Lower lobe of right lung (tissue), 2 donors: ENCODE measurements at regions not wholly inside any gene's neighbourhood (a gene's known extent, or its start where the extent isn't known, plus 50 kb on each side); places are given as distances from the start of the nearest gene placed in this dataset.
"Not testable (repeated sequence)": the region's sequence is repeated elsewhere in the genome, so short reads cannot be mapped to it uniquely, and the experiment has no call there.

Source experiments
- ATAC-seq, 2 donors: fragments of 200-7000 bp; cut with Tn5 transposase; one replicate each; pipeline ENCODE4 v1.9.1; 2020 to 2022; ENCODE audit warnings: mild to moderate bottlenecking in 2 of 2, moderate library complexity in 2 of 2
- DNase-seq: peaks from one replicate; pipeline ENCODE4 v3.0.0-alpha.2; 2020
- H3K27ac ChIP-seq: fragments of 200-600 bp; one replicate; pipeline ENCODE4 v1.8.0; 2022
- H3K27me3 ChIP-seq: fragments of 200-600 bp; one replicate; pipeline ENCODE4 v1.8.0; 2022; ENCODE audit warnings: low read depth
- H3K36me3 ChIP-seq: fragments of 200-600 bp; one replicate; pipeline ENCODE4 v1.8.0; 2022; ENCODE audit warnings: mild to moderate bottlenecking
- H3K4me1 ChIP-seq: fragments of 200-600 bp; one replicate; pipeline ENCODE4 v1.8.0; 2022
- H3K4me3 ChIP-seq: fragments of 200-600 bp; one replicate; pipeline ENCODE4 v1.8.0; 2022; ENCODE audit warnings: mild to moderate bottlenecking
- H3K9me3 ChIP-seq: fragments of 200-600 bp; one replicate; pipeline ENCODE4 v1.8.0; 2022
- intact Hi-C: fragments of 100-400 bp; cut with DNase I; formaldehyde crosslinking; loops from one replicate; pipeline ENCODE4 v1.11.0; 2022
- TF ChIP-seq, protein P1 (sequence below): fragments of 200-600 bp; IDR thresholded peaks from one replicate; pipeline ENCODE4 v1.8.0; 2022; ENCODE audit warnings: antibody characterized with exemption, mild to moderate bottlenecking
- donor health status: DM: no; HTN: yes; CAD: no; lungs with severe emphysema.

DNA sequence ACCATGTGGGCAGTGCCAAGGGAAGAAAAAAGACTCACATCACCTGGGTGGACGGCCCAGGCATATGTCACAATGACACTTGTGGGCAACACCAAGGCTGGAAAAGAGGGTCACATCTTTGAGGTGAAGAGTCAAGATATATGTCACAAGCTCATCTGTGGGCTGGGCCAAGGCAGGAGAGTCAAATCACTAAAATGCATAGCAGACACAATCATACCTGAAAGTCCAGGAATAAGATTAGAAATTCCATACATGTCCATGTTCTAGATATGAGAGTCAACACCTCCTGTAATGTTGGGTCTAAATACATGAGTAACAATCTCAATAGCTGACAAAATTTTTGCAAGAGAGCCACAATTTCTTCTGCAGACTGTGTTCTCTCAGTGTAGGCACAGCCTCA, 145.0 kb downstream of the ZNF675 start:
- Histone ChIP-seq H3K4me1 (no peaks in the 10 kb centered on the region), H3K27me3 (no peaks in the 10 kb centered on the region), H3K4me3 (no peak overlapping the region), H3K9me3 (no peaks in the 10 kb centered on the region), H3K36me3 (no peaks in the 10 kb centered on the region), H3K27ac (no peak overlapping the region)
- no peak for DNase-seq
- intact Hi-C loops, result no loop called here
- TF ChIP-seq, protein P1, sequence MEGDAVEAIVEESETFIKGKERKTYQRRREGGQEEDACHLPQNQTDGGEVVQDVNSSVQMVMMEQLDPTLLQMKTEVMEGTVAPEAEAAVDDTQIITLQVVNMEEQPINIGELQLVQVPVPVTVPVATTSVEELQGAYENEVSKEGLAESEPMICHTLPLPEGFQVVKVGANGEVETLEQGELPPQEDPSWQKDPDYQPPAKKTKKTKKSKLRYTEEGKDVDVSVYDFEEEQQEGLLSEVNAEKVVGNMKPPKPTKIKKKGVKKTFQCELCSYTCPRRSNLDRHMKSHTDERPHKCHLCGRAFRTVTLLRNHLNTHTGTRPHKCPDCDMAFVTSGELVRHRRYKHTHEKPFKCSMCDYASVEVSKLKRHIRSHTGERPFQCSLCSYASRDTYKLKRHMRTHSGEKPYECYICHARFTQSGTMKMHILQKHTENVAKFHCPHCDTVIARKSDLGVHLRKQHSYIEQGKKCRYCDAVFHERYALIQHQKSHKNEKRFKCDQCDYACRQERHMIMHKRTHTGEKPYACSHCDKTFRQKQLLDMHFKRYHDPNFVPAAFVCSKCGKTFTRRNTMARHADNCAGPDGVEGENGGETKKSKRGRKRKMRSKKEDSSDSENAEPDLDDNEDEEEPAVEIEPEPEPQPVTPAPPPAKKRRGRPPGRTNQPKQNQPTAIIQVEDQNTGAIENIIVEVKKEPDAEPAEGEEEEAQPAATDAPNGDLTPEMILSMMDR, result no peak
- no peak for ATAC-seq

DNA sequence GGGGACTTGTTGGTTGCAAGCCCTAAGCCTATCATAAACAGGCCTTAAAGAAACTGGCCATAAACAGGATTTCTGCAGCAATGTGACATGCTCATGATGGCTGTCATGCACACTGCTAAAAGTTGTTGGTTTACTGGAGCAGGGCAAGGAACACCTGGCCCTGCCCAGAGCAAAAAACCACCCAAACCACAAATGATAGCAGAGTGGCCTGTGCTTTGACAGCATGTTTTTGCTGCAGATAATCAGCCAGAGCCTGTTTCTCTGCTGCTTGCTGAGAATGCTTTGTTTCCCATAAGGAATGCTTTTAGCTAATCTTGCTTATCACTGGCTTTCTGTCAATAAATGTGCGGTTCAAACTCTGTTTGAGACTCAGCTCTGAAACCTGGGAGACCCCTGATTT, 144.9 kb upstream of the ZNF91 start:
- H3K27me3 ChIP-seq, H3K4me1 ChIP-seq, H3K27ac ChIP-seq, ATAC-seq, H3K9me3 ChIP-seq, H3K36me3 ChIP-seq, intact Hi-C loops, DNase-seq, H3K4me3 ChIP-seq: not testable (repeated sequence)

- no peaks in the 10 kb centered on the region for H3K36me3 ChIP-seq
- ATAC-seq (no peak), DNase-seq (no peak)
- no peaks in the 10 kb centered on the region for H3K9me3 ChIP-seq
- H3K4me3 ChIP-seq, result no peak overlapping the region
- intact Hi-C loops, result no loop called here
- no peak overlapping the region for H3K27ac ChIP-seq
- TF ChIP-seq, protein P1, result no peak
- no peaks in the 10 kb centered on the region for H3K27me3 ChIP-seq
- H3K4me1 ChIP-seq, result no peaks in the 10 kb centered on the region
Observed at GRCh38 chr19:23539499-23539898, 144.2 kb upstream of the ZNF91 start.

DNA sequence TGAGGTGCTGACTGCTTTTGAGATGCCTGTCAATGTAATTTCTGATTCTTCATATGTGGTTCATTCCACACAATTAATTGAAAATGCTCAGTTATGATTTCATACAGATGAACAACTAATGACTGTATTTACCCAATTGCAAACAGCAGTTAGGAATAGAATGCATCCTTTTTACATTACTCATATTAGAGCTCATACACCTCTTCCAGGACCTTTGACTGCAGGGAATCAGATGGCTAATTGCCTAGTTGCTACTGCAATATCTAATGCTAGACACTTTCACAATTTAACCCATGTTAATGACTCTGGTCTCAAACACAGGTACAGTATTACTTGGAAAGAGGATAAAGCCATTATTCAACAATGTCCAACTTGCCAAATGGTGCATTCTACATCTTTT, 141.9 kb upstream of the ZNF91 start:
- H3K9me3 ChIP-seq, intact Hi-C loops, ATAC-seq, H3K27ac ChIP-seq, H3K27me3 ChIP-seq, H3K4me3 ChIP-seq, H3K4me1 ChIP-seq, DNase-seq, H3K36me3 ChIP-seq: not testable (repeated sequence)

DNA sequence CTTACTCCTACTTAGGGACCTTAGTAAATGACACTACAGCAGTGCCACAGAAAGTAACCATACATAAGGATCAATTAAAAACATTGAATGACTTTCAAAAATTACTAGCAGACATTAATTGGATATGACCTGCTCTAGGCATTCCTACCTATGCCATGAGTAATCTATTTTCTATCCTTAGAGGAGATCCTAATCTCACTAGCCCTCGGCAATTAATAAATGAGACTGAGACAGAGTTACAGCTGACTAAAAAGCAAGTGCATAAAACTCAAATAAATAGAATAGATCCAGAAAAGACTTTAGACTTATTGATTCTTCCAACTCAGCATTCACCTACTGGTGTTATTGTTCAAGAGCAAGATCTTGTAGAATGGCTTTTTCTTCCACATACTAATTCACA, 141.1 kb upstream of the ZNF91 start:
- DNase-seq, H3K4me3 ChIP-seq, H3K27ac ChIP-seq, H3K27me3 ChIP-seq, ATAC-seq, H3K9me3 ChIP-seq, H3K36me3 ChIP-seq, H3K4me1 ChIP-seq, intact Hi-C loops: not testable (repeated sequence)

- H3K9me3 ChIP-seq, intact Hi-C loops: not testable (repeated sequence)
Observed at GRCh38 chr19:23535901-23536300, 140.6 kb upstream of the ZNF91 start.

GRCh38 chr19:23533441-23533840, 138.2 kb upstream of the ZNF91 start:
- H3K27me3 ChIP-seq, DNase-seq, H3K4me1 ChIP-seq, H3K9me3 ChIP-seq, H3K4me3 ChIP-seq, ATAC-seq, H3K27ac ChIP-seq, intact Hi-C loops, H3K36me3 ChIP-seq: not testable (repeated sequence)

More at GRCh38 chr19:23535901-23536300, 140.6 kb upstream of the ZNF91 start:
- not testable (repeated sequence) for H3K36me3 ChIP-seq, H3K27me3 ChIP-seq, ATAC-seq, DNase-seq, H3K4me1 ChIP-seq, H3K4me3 ChIP-seq, H3K27ac ChIP-seq

DNA sequence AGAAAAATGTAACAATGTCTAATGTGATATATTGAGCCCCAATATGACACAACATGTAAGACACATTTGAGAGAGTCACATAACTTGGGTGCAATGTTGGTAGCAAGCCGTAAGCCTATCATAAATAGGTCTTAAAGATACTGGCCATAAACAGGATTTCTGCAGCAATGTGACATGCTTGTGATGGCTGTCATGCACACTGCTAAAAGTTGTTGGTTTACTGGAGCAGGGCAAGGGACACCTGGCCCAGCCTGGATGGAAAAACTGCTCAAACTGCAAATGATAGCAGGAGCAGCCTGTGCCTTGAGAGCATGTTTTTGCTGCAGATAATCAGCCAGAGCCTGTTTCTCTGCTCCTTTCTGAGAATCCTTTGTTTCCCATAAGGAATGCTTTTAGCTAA, 136.7 kb upstream of the ZNF91 start:
- no peaks in the 10 kb centered on the region for H3K36me3 ChIP-seq
- TF ChIP-seq, protein P1, result no peak
- H3K9me3 ChIP-seq, result no peaks in the 10 kb centered on the region
- no peaks in the 10 kb centered on the region for H3K4me1 ChIP-seq
- no peak overlapping the region for H3K4me3 ChIP-seq
- DNase-seq (no peak), ATAC-seq (no peak)
- H3K27me3 ChIP-seq, result no peaks in the 10 kb centered on the region
- no peak overlapping the region for H3K27ac ChIP-seq
- intact Hi-C loops, result no loop called here
